ENCODE measurements at regions not wholly inside any gene's neighbourhood (a gene's known extent, or its start where the extent isn't known, plus 50 kb on each side); places are given as distances from the start of the nearest gene placed in this dataset.

- Mint-ChIP-seq H3K9me3 (ENCODE audit: low read depth, unreplicated experiment) (no peaks in the 10 kb centered on the region), H3K36me3 (ENCODE audit: insufficient read depth, unreplicated experiment) (no peaks in the 10 kb centered on the region), H3K4me1 (ENCODE audit: low read depth, unreplicated experiment) (peaks cover 20% of the 10 kb centered on the region), H3K27me3 (ENCODE audit: unreplicated experiment) (no peaks in the 10 kb centered on the region), H3K27ac (ENCODE audit: unreplicated experiment) (no peak overlapping the region), H3K4me3 (ENCODE audit: low read depth, unreplicated experiment) (no peak overlapping the region)
- intact Hi-C loops (cut with micrococcal nuclease; ENCODE audit: unreplicated experiment), result no loop called here
- no TSS peak for BruUV-seq (replicated peaks)
- no peak for TF ChIP-seq CTCF (IDR thresholded peaks at IDR 0.05; ENCODE audit: unreplicated experiment)
- no peak for DNase-seq
- CTCF ChIA-PET, result no interaction called here
These were observed 789.3 kb downstream of the TMTC2 start for GRCh38 chr12:83476006-83476405.

GRCh38 chr12:83474369-83474768, 787.7 kb downstream of the TMTC2 start:
- no TSS peak for BruUV-seq (replicated peaks)
- no peak overlapping the region for H3K27ac Mint-ChIP-seq (ENCODE audit: unreplicated experiment)
- no peaks in the 10 kb centered on the region for H3K36me3 Mint-ChIP-seq (ENCODE audit: insufficient read depth, unreplicated experiment)
- intact Hi-C loops (cut with micrococcal nuclease; ENCODE audit: unreplicated experiment), result no loop called here
- H3K4me1 Mint-ChIP-seq (ENCODE audit: low read depth, unreplicated experiment), result peaks cover 20% of the 10 kb centered on the region
- H3K27me3 Mint-ChIP-seq (ENCODE audit: unreplicated experiment), result no peaks in the 10 kb centered on the region
- H3K4me3 Mint-ChIP-seq (ENCODE audit: low read depth, unreplicated experiment), result no peak overlapping the region
- no peaks in the 10 kb centered on the region for H3K9me3 Mint-ChIP-seq (ENCODE audit: low read depth, unreplicated experiment)
- TF ChIP-seq CTCF (IDR thresholded peaks at IDR 0.05; ENCODE audit: unreplicated experiment), result no peak
- CTCF ChIA-PET, result no interaction called here
- DNase-seq, result no peak

GRCh38 chr12:83473408-83474095, 786.8 kb downstream of the TMTC2 start:
- peaks cover 20% of the 10 kb centered on the region for H3K4me1 Mint-ChIP-seq (ENCODE audit: low read depth, unreplicated experiment)
- no peak for DNase-seq

GRCh38 chr12:83472772-83473171, 786.1 kb downstream of the TMTC2 start:
- DNase-seq, result no peak
- no TSS peak for BruUV-seq (replicated peaks)
- H3K9me3 Mint-ChIP-seq (ENCODE audit: low read depth, unreplicated experiment), result no peaks in the 10 kb centered on the region
- peaks cover 18% of the 10 kb centered on the region for H3K4me1 Mint-ChIP-seq (ENCODE audit: low read depth, unreplicated experiment)
- H3K4me3 Mint-ChIP-seq (ENCODE audit: low read depth, unreplicated experiment), result no peak overlapping the region
- no peak overlapping the region for H3K27ac Mint-ChIP-seq (ENCODE audit: unreplicated experiment)
- TF ChIP-seq CTCF (IDR thresholded peaks at IDR 0.05; ENCODE audit: unreplicated experiment), result no peak
- H3K36me3 Mint-ChIP-seq (ENCODE audit: insufficient read depth, unreplicated experiment), result no peaks in the 10 kb centered on the region
- intact Hi-C loops (cut with micrococcal nuclease; ENCODE audit: unreplicated experiment), result no loop called here
- no peaks in the 10 kb centered on the region for H3K27me3 Mint-ChIP-seq (ENCODE audit: unreplicated experiment)
- CTCF ChIA-PET, result no interaction called here

More at GRCh38 chr12:83473408-83474095, 786.8 kb downstream of the TMTC2 start:
- no TSS peak for BruUV-seq (replicated peaks)
- TF ChIP-seq CTCF (IDR thresholded peaks at IDR 0.05; ENCODE audit: unreplicated experiment), result no peak
- CTCF ChIA-PET, result no interaction called here
- Mint-ChIP-seq H3K27ac (ENCODE audit: unreplicated experiment) (no peak overlapping the region), H3K36me3 (ENCODE audit: insufficient read depth, unreplicated experiment) (no peaks in the 10 kb centered on the region), H3K9me3 (ENCODE audit: low read depth, unreplicated experiment) (no peaks in the 10 kb centered on the region), H3K4me3 (ENCODE audit: low read depth, unreplicated experiment) (no peak overlapping the region), H3K27me3 (ENCODE audit: unreplicated experiment) (no peaks in the 10 kb centered on the region)
- intact Hi-C loops (cut with micrococcal nuclease; ENCODE audit: unreplicated experiment), result no loop called here
